ENCODE measurements at regions not wholly inside any gene's neighbourhood (a gene's known extent, or its start where the extent isn't known, plus 50 kb on each side); places are given as distances from the start of the nearest gene placed in this dataset.

DNA sequence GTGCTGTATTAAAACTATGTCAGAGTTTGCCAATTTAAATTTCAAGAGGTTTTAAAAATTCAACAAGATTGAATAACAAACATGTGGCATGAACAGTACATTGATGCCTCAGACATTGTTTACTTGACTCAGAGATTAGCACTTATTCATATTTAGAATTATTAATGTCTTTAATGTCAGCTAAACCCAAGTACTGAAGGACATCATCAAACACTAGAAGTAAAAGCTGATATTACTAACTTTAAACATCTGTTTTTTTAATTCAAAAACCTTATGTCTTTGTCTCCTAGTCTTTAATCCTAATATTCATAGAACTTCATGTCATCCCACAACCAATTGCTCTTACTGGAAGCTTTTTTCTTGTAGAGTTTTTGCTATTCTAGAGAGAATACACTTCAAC lies 406.2 kb upstream of the PCDH7 start:
- no peak for DNase-seq (ENCODE audit: low read depth in 2 of 2)

DNA sequence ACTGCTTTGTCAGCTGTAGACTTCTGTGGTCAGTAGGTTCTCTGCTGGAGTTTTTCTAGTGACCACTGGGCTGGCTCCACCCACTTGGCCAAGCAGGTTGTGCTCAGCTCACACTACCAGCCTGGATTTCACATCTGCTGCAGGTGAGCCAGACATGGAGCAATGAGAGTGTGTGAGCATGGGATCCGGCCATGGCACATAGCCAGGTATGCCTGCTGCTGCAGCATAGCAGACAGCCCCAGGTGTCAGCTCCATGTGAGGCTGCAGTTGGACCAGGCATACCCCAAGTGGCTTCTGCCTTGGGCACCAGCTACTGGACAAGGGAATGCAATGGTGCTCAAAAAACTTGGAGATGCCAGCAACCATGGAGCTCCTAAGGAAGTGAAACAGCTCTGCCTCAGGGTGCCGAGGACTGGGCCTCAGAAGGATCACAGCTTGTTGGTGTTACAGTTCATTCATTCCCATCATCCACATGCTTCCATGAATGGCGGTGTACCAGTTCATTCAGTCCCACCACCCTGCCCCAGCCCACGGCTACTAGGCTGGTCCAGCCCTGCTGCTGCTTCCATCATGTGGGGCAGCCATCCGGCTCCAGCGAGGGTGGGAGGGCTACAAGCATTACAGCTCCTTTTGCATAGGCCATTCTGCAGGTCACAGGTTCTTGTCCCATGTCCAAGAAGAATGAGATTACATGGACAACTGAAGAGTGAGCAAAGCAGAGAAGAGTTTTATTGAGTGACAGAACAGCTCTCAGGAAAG lies 389.1 kb upstream of the PCDH7 start:
- DNase-seq (ENCODE audit: low read depth in 2 of 2): no peak

DNA sequence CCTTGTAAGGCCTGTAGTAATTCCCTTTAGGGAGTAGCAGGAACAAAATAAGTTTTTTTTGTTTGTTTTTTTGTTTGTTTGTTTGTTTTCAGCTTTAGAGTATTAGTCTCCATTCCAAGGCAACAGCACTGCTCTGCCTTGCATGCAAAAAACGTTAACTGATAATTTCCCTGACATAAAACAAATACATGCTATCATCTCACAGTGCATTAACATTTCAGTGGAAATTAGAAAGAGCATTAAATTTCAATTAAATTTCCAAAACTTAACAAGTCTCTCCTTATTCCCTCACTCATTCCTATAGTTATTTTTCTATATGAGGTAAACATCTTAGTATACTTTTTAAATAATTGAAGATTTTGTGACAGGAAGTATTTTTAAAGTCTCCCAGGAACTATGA lies 378.4 kb upstream of the PCDH7 start:
- DNase-seq (ENCODE audit: low read depth in 2 of 2): no peak

DNA sequence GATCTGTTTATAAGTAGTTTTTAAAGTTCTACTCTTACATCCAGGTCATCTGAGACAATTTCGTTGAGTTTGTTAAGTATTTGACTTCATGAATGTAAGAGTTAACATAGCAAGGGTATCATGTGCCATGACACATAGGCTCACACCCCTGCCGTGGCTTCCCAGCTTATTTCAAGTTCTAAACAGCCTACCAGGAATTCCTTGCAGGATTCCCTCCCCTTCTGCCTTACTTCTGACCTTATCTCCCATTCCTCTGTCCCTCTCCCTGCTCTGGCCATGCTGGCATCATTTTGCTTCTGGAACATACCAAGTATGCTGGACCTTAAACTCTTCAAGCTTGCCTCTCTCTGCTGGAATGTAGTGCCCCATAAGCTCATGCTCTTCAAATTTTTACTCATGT lies 369.9 kb upstream of the PCDH7 start:
- no peak for DNase-seq (ENCODE audit: low read depth in 2 of 2)

DNA sequence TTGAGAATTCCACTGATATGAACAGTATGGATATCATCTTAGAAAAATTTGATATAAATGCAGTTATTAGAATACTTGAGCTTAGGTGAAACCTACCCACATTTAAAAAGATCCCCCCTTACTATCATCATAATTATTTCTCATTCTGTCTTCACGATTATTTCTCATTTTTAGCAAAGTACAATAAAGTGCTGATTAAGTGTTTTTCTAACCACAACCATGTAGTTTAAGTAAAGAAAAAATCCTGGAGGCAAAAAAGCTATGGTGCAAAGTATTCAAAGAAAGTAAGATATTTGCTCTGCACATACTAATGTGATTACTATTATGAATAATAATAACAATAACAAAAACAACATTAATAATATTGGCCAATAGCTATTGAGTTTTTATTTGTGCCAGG lies 365.6 kb upstream of the PCDH7 start:
- DNase-seq (ENCODE audit: low read depth in 2 of 2): no peak

DNA sequence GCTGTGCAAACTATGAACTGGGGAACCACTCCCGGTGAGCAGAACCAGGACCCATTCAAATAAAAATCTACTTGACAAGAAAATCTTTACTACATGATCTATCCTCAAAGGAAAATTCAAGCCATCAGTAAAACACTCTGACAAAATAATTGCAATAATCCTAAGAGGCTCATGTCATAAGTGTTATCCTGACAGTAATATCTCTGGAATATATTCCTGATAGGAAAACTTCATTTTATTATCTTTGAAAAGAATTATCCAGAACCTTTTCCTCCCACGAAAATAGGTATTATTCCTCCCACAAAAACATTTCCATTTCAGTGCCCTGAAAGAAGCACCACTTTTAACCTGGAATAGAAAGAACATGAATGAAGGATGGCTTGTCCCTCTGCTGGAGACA lies 357.7 kb upstream of the PCDH7 start:
- DNase-seq (ENCODE audit: low read depth in 2 of 2): no peak

DNA sequence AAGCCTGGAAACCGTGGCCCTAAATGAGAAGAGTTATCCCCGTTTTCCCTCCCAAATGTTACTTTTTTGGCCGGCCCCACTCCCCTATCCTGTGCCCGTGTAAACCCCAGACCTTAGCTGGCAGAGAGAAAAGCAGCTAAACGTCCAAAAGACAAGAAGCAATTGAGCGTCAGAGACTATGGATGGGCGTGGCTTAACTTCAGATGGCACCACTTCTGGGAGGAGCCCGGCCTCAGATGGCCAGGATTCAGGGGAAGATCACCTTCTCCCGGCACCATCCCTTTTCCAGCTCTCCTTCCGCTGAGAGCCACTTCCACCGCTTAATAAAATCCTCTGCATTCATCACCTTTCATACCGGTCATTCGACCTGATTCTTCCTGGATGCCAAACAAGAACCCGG lies 350.1 kb upstream of the PCDH7 start:
- no peak for DNase-seq (ENCODE audit: low read depth in 2 of 2)

DNA sequence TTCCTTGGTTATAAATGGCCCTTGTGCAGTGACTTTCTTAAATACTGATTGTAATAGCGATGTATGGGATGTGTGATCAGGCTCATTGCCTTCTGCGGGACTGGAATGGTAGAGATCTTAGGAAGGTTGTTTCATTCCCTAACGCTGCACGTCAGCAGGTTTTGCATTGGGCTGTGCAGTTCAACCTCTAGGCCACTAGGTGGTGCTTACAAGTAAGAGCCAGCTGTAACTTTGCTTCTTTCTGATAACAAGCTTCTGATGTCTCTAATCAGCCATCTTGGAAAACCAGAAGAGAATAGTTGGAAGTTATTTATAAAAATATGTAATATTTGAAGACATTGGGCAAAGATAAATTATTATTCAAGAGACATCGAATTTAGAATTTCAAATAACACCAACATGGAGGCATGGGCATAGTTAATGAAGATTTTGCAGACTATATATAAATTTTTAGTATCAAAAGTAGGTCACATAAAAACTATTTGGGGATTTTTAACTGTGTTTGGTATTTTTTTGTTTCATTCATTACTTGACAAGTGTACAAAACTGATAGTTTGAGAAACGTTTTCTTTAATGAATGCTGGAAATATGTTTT lies 339.7 kb upstream of the PCDH7 start:
- DNase-seq (ENCODE audit: low read depth in 2 of 2): peak; percentile 15 to 16

DNA sequence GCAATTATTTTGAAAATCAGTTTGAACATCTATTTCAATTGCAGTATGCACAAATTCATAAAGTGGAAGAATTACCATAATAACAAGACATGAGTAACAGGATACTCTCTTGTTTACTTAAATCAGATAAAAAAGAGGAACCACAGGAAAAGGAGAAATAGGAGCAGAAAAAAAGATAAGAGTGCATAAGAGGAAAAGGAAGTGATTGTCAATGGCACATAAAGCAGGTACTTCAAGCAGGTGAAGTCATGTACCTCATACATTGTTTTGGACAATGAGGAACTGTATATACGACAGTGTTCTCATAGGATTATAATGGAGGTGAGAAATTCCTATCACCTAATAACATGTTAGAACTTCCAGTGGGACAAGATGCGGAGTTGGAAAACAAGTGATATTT lies 334.5 kb upstream of the PCDH7 start:
- DNase-seq (ENCODE audit: low read depth in 2 of 2): no peak

DNA sequence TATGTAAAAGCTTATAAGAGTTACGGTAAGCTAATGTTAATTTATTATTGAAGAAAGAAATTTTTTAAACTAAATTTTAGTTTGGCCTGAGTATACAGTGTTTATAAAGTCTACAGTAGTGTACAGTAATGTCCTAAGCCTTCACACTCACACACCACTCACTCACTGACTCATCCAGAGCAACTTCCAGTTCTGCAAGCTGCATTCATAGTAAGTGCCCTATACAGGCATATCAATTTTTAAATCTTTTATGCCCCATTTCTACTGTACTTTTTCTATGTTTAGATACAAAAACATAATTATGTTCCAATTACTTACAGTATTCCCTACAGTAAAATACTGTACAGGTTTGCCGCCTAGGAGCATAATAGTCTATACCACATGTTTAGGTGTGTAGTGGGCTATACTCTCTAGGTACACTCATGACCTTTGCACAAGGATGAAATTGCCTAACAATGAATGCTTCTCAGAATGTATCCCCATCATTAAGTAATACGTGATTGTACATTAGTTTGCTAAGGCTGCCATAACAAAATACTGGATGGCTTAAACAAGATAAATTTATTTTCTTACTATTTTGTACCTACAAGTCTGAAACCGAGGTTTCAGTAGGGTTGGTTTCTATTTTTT lies 333.8 kb upstream of the PCDH7 start:
- DNase-seq (ENCODE audit: low read depth in 2 of 2): no peak

DNA sequence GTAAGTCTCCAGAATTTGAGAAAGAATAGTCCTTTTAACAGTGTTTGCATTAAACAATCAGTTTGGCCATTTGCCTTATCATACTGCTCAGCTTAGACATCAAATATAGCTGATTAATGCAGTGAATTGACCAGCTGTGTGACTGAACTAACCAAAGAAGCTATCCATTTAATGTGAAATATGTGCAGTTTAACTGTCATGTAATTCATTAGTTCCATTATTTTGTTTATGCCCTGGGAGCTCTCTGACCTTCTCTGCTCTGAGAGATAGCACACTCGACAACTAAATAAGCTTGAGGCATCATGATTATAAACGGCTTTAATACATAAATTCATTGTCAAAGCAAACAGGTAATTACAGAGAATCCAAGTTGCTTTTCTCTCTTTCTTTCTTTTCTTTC lies 324.3 kb upstream of the PCDH7 start:
- DNase-seq (ENCODE audit: low read depth in 2 of 2): no peak

DNA sequence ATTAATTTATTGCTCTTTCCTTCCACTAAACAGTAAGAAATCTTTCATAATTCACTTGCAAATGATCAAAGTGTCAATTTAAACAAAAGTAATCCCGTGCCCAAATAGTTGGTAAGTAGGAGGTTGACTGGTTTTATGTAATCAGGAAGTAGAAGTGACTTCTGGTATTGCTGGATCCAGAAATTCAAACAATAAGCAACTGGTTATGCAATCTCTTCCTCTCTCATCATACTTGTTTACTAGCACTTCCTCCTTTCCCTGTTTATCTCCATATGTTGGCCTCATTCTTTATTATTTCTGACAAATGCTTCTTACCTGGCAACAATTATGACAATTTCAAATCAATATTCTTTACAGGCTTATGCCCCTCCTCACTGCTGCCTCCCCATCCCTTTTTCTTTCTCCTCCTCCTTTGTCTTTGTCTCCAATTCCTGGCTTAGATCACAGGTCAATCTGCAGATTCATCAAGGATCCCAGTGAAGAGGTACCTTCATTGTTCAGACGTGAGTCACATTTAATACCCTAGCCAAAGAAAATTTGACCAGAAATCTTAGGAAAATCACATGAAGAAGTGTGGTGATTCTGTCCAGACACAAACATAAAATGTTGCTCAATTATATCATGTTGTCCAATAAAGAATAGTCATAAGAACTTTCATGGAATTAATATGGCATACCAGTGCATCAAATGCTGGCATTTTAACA lies 323.2 kb upstream of the PCDH7 start:
- DNase-seq (ENCODE audit: low read depth in 2 of 2): peak; percentile 7 to 15

DNA sequence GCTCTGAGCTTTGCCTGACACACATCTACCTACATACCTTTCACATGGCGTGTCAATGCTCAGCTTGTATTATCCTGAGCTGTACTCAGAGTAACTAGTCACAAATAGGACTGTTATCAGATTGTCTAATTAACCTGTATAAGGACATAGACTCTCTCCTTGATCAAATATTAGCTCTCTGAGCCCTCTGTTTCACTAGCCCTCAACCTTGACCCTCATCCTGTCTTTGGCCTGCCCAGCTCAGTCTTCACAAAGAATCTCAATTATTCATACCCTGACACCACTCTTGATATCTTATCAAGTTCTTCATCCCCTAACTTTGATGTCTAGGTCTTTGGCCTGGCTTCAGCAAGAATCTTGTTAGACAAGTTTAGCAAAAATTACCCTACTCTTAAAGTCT lies 320.7 kb upstream of the PCDH7 start:
- DNase-seq (ENCODE audit: low read depth in 2 of 2): no peak

DNA sequence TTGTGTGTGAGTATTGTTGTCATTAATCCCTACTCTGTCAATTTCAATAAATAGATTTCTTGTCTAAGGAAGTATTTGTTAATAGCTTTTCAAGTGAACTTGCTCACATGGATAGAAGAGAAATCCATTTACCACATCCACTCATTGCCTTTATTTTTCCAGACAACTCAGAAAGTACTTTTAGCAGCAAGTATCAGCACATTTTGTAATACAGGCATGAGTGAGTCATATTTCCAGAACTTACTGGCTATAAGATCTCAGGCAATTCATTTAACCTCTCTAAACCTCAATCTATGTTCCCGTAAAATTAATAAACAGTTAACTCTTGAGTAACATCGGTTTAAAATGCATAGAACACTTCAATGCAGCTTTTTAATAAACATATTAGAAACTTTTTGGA lies 317.9 kb upstream of the PCDH7 start:
- no peak for DNase-seq (ENCODE audit: low read depth in 2 of 2)

DNA sequence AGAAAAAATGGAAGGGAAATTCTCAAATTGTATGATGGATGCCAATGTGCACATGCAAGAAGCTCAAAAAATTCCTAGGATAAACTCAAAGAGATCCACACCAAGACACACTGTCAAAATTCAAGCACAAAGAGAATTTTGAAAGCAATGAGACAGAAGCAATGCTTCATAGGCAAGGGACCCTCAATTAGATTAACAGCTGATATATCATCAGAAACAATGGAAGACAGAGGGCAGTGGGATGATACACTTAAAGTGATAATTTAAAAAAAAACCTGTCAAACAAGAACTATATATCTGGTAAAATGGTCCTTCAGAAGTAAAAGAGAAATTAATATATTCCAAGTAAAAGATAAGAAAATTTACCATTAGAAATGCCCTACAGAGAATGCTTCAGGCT lies 306.3 kb upstream of the PCDH7 start:
- DNase-seq (ENCODE audit: low read depth in 2 of 2): no peak

DNA sequence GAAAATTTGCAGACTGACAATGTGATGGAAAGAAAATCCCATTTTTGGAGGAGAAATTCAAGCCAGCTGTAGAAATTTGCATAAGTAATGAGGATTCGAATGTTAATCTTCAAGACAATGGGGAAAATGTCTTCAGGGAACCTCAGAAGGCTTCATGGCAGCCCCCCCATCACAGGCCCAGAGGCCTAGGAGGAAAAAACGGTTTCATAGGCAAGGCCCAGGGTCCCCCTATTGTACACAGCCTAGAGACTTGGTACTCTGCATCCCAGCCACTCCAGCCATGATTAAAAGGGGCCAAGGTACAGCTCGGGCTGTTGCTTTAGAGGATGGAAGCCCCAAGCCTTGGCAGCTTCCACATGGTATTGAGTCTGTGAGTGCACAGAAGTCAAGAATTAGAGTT lies 303.6 kb upstream of the PCDH7 start:
- no peak for DNase-seq (ENCODE audit: low read depth in 2 of 2)

DNA sequence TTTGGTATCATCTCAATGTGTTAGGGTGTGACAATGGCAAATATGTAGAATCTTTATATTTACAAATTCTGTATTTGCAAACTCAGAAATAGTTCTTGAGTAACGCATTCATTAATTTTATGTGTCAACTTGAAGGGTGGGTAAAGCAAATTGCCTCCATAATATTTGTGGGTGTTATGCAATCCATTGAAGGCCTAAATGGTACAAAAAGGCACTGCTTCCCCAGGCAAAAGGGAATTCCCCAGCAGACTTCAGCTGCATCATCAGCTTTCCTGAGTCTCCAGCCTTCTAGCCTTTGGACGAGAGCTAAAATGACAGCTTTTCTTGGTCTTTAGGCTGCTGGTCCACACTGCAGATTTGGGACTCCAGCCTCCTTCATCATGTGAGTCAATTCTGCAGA lies 292.2 kb upstream of the PCDH7 start:
- no peak for DNase-seq (ENCODE audit: low read depth in 2 of 2)

DNA sequence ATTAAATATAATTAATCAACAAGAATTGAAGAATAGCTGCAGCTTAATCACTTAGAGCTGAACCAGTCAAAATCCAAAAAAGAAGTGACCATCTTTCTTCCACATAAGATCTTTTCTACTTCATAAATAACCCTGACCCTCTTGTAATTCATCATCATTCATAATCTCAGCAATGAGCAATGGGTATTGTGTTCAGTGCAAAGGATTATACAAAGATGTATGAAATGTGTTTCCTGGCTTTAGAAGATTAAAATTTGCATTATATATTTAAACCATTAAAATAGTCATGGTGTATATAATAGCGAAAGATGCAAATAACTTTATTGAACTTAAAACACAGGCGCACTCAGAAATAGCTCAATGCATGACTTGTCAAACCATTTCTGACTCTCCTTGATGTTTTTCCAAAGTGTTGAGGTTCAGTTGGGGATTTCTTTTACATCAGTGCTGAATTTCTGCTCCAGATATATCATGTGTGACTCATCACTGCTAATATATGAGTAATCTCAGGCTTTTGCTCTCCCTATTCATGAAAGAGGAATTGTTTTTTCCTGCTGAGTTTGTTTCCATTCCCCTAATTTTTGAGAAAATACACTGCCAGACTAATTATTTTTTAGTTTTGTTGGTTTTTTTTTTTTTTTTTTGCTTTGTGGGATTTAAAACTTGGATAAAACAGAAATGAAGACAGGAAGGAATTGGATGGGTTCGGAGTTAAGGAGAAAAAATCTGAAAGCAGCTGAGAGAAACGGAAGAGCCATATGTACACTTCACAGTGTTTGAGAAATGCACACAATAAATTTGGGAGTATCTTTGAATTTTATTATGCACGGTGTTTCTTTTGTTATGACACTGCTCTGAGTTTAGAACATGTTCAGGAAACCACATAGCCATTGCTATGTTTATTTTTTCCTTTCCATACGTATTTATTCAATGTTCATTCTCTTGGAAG lies 290.1 kb upstream of the PCDH7 start:
- peak; percentile 54 to 56 for DNase-seq (ENCODE audit: low read depth in 2 of 2)

DNA sequence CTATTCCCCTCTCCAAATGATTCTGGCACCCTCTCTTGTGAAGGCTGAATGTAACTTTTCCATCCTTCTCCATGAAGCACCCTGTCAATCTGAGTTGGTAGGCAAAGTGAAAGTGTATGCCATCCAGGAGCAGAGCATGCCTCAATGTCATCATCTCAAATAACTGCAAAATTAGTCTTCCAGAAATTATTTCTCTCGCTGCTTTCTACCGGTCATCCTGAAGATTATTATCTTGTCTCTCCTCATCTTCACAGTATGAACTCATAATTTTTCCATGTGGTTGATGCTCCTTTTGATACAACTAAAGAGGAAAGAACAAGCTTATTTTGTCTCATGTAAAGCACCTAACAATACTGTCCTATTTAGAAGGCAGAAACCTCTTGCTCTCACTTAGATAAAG lies 285.5 kb upstream of the PCDH7 start:
- DNase-seq (ENCODE audit: low read depth in 2 of 2): no peak

DNA sequence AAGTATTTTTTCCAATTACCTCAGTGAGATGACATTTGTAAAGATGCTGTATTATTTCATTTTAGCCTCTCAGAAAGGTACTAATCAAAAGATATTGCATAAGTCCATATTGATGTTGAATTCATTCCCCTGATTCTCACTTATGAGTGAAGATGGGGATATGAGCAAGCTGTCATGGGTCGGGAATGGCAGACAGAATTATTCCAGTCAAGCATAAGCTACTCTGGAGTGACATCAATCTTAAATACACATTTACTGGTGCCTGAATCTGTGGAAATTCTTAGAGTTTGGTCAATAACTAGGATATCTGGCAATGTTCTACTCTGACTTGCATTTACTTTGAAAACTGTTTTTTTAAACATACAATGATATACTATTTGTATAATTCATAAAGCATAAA lies 283.8 kb upstream of the PCDH7 start:
- no peak for DNase-seq (ENCODE audit: low read depth in 2 of 2)

DNA sequence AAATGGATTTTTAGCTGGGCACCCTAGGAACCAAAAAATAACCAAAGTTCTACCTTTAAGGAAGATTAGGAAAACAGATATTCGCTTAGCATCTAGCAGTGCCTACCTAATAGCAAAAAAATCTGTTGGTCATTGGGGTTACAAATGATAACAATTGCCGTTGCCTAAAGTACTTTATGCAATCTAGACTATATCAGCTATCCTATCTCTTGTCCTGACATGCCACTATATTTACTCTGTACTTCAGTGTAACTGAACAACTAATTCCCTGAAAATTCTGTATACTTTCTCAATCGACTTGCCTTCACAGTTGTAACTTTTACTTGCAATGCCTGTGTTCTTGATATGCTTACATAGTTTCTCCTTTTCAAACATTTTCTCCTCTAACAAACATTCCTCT lies 282.9 kb upstream of the PCDH7 start:
- DNase-seq (ENCODE audit: low read depth in 2 of 2): no peak

DNA sequence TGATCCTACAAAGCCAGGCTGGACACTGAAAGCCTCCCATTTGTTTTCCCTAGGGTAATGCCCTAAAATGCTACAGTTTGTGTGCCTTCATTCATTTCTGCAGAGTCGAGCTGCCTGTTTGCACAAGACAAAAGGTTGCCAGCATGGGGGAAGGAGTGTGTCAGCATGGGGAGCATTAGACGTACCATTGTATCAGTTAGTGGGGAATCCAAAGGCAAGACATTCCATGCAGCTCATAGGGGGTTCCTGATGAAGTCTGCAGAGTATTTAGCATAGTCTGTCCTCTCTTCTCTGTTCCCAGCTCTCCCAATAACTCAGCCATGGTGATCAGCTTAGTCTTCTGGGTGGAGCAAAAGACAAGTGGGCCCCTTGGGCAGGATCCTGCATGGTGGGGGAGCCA lies 276.9 kb upstream of the PCDH7 start:
- DNase-seq (ENCODE audit: low read depth in 2 of 2): no peak
